Esophagus squamous epithelium (tissue), 5 donors: ENCODE measurements at regions not wholly inside any gene's neighbourhood (a gene's known extent, or its start where the extent isn't known, plus 50 kb on each side); places are given as distances from the start of the nearest gene placed in this dataset.

Experiments used
- DNase-seq: peaks from one replicate; lab custom pipeline; 2025; lab: John Stamatoyannopoulos, UW
- H3K27ac ChIP-seq, 4 donors: fragments of 200-600 bp; sonication (generic); one replicate each; pipeline ENCODE4 v1.5.1; 2016 to 2019; ENCODE audit warnings: mild to moderate bottlenecking in 1 of 4
- H3K27me3 ChIP-seq, 4 donors: fragments of 200-600 bp; sonication (generic); 1 replicate in 3 of 4; 2 replicates in 1 of 4; pipeline versions ENCODE4 v1.5.1 to v1.6.0; 2017 to 2021; ENCODE audit warnings: antibody characterized with exemption in 1 of 4
- H3K36me3 ChIP-seq, 3 donors: fragments of 200-600 bp; sonication (generic); one replicate each; pipeline ENCODE4 v1.5.1; 2016 to 2019
- H3K4me1 ChIP-seq, 3 donors: fragments of 200-600 bp; sonication (generic); one replicate each; pipeline ENCODE4 v1.5.1; 2017 to 2019
- H3K4me3 ChIP-seq, 4 donors: fragments of 200-600 bp; sonication (generic); 1 replicate in 3 of 4; 2 replicates in 1 of 4; pipeline ENCODE4 v1.5.1; 2016 to 2019; ENCODE audit warnings: mild to moderate bottlenecking in 2 of 4, moderate library complexity in 1 of 4
- H3K9me3 ChIP-seq, 3 donors: fragments of 200-600 bp; sonication (generic); one replicate each; pipeline ENCODE4 v1.5.1; 2016 to 2019
- POLR2A ChIP-seq, 4 donors: fragments of 450-650 bp; IDR thresholded peaks; one replicate each; pipeline ENCODE4 v1.6.1; 2017; ENCODE audit warnings: antibody characterized with exemption in 4 of 4, mild to moderate bottlenecking in 4 of 4, moderate library complexity in 3 of 4
- WGBS, 2 donors: methylation state at CpG; one replicate each; pipeline ENCODE4 v1.1.5; 2018; 5-methylcytosine and 5-hydroxymethylcytosine counted together
- intact Hi-C: fragments of 100-400 bp; cut with DNase I; formaldehyde crosslinking; loops from one replicate; pipeline ENCODE4 v1.15.0; 2022
- TF ChIP-seq, protein P1 (sequence below), 6 experiments: fragments of 450-650 bp in 4 of 6; fragments of 200-600 bp in 2 of 6; sonication (generic) in 2 of 6; IDR thresholded peaks; one replicate each; pipeline ENCODE4 v1.5.1; 2016 to 2019; ENCODE audit warnings: antibody characterized with exemption in 6 of 6, mild to moderate bottlenecking in 4 of 6, moderate library complexity in 4 of 6
- donor health status: DM: yes; HTN: yes; CAD: no.

DNA sequence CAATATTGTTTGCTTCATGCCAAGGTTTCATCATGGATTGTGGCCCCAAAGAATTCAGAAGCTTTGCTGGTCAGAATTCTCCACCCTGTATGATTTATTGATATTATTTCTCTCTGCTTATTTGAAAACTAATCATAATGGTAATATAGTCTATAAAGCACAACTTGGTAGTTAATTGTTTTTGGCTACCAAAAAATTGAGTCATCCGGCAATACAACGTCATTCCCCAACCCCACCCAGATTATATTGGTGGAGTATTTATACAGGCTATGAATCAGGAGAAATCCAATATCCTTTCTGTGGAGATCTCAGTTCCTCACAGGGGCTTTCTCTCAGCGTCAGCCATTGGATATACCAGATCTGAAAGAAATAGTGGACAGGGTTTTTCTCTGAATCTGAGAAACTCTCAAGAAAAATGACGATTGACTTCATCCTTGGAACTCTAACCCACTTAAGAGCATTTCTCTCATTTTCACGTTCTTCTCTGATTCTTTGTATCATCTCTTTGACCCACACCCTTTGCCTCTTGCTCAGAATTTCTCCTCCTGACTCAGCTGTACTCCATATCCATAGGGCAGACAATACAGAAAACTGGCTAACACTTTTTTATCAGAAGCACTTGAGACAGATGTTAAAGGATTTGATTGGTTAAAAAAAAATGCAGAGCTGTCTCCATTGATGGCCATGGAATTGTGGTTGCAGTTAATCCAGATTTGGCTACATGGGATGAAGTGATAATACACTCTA lies 1055.8 kb upstream of the CADM2 start:
- H3K4me1 ChIP-seq, result no peaks in the 10 kb centered on the region
- no peaks in the 10 kb centered on the region for H3K27me3 ChIP-seq
- DNase-seq, result no peak
- no peaks in the 10 kb centered on the region for H3K9me3 ChIP-seq
- no peak overlapping the region for H3K27ac ChIP-seq
- intact Hi-C loops, result no loop called here
- H3K36me3 ChIP-seq, result no peaks in the 10 kb centered on the region
- H3K4me3 ChIP-seq, result no peak overlapping the region
- TF ChIP-seq, protein P1, sequence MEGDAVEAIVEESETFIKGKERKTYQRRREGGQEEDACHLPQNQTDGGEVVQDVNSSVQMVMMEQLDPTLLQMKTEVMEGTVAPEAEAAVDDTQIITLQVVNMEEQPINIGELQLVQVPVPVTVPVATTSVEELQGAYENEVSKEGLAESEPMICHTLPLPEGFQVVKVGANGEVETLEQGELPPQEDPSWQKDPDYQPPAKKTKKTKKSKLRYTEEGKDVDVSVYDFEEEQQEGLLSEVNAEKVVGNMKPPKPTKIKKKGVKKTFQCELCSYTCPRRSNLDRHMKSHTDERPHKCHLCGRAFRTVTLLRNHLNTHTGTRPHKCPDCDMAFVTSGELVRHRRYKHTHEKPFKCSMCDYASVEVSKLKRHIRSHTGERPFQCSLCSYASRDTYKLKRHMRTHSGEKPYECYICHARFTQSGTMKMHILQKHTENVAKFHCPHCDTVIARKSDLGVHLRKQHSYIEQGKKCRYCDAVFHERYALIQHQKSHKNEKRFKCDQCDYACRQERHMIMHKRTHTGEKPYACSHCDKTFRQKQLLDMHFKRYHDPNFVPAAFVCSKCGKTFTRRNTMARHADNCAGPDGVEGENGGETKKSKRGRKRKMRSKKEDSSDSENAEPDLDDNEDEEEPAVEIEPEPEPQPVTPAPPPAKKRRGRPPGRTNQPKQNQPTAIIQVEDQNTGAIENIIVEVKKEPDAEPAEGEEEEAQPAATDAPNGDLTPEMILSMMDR (IDR thresholded peaks at IDR 0.05), result no peak
- TF ChIP-seq POLR2A (IDR thresholded peaks at IDR 0.05), result no peak
- 64 to 71% methylated on average over 5 of the region's 5 CpGs for WGBS, 2 donors

DNA sequence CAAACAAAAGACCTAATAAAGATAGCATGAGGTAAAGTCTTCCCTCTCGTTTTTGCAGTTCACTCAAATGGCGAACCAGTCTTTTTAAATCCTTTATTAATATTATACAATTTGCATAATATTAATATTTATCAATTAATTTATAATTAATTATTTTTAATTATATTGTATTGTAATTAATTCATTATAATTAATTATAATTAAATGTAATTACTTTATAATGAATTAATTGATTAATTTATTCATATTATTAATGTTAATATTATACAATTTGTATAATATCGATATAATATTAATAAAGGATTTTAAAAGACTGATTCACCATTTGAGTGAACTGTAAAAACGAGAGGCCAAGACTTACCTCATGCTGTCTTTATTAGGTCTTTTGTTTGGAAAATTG lies 1045.4 kb upstream of the CADM2 start:
- 69 to 79% methylated on average over 4 of the region's 4 CpGs for WGBS, 2 donors

DNA sequence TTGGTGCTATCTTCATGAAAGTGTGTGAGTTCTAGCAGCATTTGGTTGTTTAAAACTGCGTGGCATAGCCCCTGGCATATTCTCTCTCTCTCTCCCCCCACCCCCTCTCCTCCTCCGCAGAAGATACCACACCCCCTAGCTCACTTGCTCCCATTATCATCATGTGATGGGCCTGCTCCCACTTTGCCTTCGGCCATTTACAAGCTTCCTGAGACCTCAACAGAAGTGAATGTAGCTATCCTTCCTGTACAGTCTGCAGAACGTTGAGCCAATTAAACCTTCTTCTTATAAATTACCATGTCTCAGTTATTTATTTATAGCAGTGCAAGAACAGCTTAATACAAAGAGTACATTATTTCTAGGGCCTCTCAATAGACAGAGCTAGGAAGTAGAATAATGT lies 1032.5 kb upstream of the CADM2 start:
- intact Hi-C loops, result no loop called here
- H3K9me3 ChIP-seq, result peaks cover 0 to 34% (median 22%) of the 10 kb centered on the region in 3 donors
- no peak for DNase-seq
- no peak overlapping the region for H3K27ac ChIP-seq
- H3K36me3 ChIP-seq, result no peaks in the 10 kb centered on the region
- WGBS, 2 donors, result 62 to 90% methylated on average over 4 of the region's 4 CpGs
- H3K27me3 ChIP-seq, result no peaks in the 10 kb centered on the region
- TF ChIP-seq POLR2A (IDR thresholded peaks at IDR 0.05), result no peak
- TF ChIP-seq, protein P1 (IDR thresholded peaks at IDR 0.05), result no peak
- H3K4me3 ChIP-seq, result no peak overlapping the region
- H3K4me1 ChIP-seq, result no peaks in the 10 kb centered on the region

More for the DNA sequence above, 1045.4 kb upstream of the CADM2 start:
- no peaks in the 10 kb centered on the region for H3K27me3 ChIP-seq
- H3K4me1 ChIP-seq, result no peaks in the 10 kb centered on the region
- TF ChIP-seq POLR2A (IDR thresholded peaks at IDR 0.05), result no peak
- TF ChIP-seq, protein P1 (IDR thresholded peaks at IDR 0.05), result no peak
- H3K4me3 ChIP-seq, result no peak overlapping the region
- intact Hi-C loops, result no loop called here
- H3K36me3 ChIP-seq, result no peaks in the 10 kb centered on the region
- H3K9me3 ChIP-seq, result no peaks in the 10 kb centered on the region
- no peak overlapping the region for H3K27ac ChIP-seq
- DNase-seq, result no peak

DNA sequence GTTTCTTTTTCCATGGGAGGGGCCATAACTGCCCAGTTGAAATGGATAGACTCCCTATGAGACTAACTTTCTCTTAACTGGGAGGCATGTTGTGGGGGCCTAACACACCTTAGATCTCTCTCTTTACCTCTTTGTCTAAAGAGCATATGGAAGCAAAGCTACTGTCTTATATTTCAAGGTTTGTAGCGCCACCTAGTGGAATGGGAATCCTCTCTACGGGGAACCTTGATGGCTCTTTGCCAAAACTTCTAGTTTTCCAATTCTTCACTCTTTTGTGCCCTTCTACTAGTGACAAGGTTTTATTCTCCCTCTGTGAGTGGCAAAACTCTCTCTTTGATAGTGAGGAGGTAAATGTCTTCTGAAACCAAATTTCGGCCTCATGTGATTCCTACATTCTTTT lies 1030.4 kb upstream of the CADM2 start:
- no peak for DNase-seq
- Histone ChIP-seq H3K27me3 (no peaks in the 10 kb centered on the region), H3K36me3 (no peaks in the 10 kb centered on the region), H3K9me3 (peaks cover 0 to 34% (median 22%) of the 10 kb centered on the region in 3 donors), H3K4me1 (no peaks in the 10 kb centered on the region), H3K4me3 (no peak overlapping the region), H3K27ac (no peak overlapping the region)
- no peak for TF ChIP-seq POLR2A (IDR thresholded peaks at IDR 0.05)
- TF ChIP-seq, protein P1 (IDR thresholded peaks at IDR 0.05), result peak in 1 of 6 experiments; percentile 38
- WGBS, 2 donors, result 43 to 74% methylated on average over 3 of the region's 3 CpGs
- intact Hi-C loops, result no loop called here

DNA sequence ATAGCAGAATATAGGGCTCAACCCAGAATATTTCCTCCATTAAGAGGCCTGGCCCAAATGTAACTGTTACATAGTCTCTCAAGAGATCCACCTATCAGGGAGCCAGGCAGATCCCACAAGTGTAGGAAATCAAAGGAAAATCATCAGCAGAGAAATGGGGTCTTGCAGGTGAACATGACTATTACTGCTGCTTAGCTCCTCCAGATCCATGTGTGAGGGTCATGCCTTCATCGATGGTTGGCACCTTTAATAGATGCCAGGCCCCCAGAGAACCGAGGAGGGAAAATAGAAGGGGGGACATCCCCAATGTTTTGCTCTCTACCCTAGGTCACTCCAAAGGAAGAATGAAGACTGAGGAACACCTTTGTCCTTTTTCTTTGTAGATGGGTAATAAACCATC lies 1029.9 kb upstream of the CADM2 start:
- TF ChIP-seq, protein P1 (IDR thresholded peaks at IDR 0.05), result no peak
- no peak for TF ChIP-seq POLR2A (IDR thresholded peaks at IDR 0.05)
- WGBS, 2 donors, result 28 to 87% methylated on average over 2 of the region's 2 CpGs
- no peak for DNase-seq
- Histone ChIP-seq H3K9me3 (peaks cover 0 to 34% (median 22%) of the 10 kb centered on the region in 3 donors), H3K36me3 (no peaks in the 10 kb centered on the region), H3K4me1 (peaks cover 0 to 3% (median 0%) of the 10 kb centered on the region in 3 donors), H3K27ac (no peak overlapping the region), H3K27me3 (no peaks in the 10 kb centered on the region), H3K4me3 (no peak overlapping the region)
- intact Hi-C loops, result no loop called here
